HG03159 (cell line): ENCODE measurements at regions not wholly inside any gene's neighbourhood (a gene's known extent, or its start where the extent isn't known, plus 50 kb on each side); places are given as distances from the start of the nearest gene placed in this dataset.
"Not testable (repeated sequence)": the region's sequence is repeated elsewhere in the genome, so short reads cannot be mapped to it uniquely, and the experiment has no call there.

Source experiments
- ATAC-seq: cut with Tn5 transposase; IDR thresholded peaks from one replicate; pipeline ENCODE4 v1.9.1; 2021; ENCODE audit warnings: mild to moderate bottlenecking, moderate library complexity; ENCODE audit not compliant: unreplicated experiment

DNA sequence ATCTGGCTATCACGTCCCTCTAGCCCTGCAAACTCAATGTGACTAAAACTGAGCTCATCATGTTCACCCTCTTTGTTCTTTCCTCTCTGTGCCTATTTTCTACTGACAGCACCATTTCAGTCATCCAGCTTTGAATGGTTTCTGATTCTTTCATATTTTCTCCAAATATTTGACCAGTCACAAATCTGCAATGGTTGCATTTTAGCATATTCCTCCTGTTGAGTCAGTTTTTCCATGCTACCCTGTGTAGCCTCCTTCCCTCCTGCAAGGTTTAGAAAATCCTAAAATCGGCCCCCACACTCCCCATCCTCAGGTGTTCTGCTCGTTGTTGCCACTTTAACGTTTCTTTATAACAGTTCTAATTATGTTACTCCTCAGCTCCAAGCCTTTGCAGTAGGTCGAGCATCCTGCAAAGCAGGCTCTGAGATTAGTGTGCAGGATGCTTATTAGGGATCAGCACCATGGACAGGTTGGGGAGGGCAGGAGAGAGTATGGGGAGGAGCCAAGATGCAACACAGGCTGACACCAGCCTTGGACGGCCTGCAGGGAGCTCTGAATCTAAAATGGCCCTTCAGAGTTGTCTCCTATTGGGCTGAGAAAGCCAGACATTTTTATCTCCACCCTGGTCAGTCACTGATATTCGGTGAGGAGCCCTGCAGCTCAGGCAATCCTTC, 531.0 kb upstream of the COBL start:
- no peak for ATAC-seq

GRCh38 chr7:51839130-51839529, 522.5 kb upstream of the COBL start:
- ATAC-seq: not testable (repeated sequence)

DNA sequence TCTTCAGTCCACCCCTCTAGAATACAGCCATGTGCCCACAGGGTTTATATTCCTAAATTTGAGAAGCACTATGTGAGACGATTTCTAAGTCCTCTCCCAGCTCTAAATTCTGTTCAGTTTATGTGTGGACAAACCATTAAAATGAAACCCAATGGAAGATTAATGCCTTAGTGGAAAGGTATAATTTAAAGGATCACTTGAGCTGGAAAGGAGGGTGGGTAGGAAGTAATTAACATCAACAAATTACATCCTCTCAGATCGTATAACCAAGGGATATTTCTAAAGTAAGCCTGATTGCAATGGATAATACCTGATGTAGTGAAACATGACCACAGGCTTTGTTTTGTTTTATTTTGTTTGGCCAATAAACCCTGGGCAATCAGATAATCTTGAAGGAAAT, 511.0 kb upstream of the COBL start:
- ATAC-seq: no peak

DNA sequence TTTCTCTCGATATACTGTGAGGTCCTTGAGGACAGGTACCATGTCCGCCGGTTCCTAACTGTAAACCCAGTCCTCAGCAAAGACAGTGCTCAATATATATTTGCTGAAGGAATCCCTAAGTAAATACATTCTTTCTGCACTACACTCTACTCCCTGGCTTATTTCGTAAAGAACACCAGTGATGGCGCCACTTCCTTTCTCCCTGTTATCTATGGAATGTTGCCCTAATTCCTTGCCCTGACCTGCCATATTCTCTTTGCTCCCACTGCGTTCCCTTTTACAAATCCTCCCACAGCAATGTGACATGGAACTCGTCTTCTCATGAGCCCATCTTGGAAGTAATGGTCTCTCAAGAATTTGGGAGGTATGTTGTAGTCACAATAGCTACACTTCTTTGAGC, 507.4 kb upstream of the COBL start:
- no peak for ATAC-seq

- no peak for ATAC-seq
These were observed 506.8 kb upstream of the COBL start for GRCh38 chr7:51823437-51823836.

DNA sequence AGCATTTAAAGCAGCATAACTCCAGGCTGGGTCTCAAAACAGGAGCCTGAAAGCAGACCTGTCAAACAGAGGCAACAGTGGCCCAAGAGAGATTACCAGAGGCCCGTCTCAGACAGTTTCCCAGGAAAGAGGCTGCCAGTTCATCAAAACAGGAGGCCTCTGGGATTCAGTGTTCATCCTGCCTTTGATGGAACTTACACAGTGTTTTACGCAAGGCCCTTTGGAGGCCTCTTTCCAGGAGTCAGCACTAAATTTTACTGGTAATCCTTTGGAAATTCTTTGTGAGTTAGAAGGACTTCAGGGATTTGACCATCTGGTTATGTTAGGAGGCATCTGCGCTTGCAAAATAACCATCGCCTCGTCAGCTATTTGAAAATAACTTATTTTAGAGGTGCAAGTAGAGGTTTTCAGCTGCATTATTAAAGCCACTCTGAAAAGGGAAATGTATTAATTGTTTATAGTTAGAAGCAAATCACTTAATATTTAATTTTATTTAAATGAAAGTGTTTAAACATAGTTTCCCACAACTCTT, 501.2 kb upstream of the COBL start:
- ATAC-seq: no peak

GRCh38 chr7:51805783-51806431, 489.3 kb upstream of the COBL start:
- not testable (repeated sequence) for ATAC-seq

- ATAC-seq: no peak
These were observed 486.1 kb upstream of the COBL start for GRCh38 chr7:51802718-51803117.

DNA sequence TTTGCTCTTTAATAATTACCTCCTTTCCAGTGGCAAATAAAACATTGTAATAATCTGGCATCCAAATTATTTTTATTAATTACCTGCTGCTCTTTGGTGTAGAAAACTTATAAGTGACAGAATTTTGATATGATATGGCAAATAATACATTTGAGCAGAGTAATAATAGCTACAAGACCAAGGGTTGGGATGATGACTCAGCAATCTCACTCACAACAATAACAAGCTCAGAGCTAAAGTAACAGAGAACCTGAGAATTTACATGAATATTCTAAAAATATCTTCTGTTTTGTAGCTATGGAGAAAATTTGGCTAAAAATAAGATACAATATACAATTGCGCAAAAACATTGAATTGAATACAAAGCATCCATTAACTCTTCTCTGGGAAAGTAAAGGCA, 480.8 kb upstream of the COBL start:
- ATAC-seq: no peak

DNA sequence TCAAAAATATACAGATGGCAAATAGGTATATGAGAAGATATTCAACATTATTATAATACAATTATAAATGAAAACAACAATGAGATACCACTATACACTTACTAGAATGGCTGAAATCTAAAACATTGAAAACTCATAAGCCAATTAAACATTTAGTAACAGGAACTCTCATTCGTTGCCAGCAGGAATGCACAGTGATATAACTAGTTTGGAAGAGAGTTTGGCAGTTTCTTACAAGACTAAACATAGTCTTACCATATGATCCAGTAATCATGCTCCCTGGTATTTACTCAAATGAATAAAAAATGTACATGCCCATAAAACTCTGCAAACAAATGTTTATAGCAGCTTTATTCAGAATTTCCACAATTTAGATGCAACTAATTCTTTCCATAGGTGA, 476.2 kb upstream of the COBL start:
- no peak for ATAC-seq

DNA sequence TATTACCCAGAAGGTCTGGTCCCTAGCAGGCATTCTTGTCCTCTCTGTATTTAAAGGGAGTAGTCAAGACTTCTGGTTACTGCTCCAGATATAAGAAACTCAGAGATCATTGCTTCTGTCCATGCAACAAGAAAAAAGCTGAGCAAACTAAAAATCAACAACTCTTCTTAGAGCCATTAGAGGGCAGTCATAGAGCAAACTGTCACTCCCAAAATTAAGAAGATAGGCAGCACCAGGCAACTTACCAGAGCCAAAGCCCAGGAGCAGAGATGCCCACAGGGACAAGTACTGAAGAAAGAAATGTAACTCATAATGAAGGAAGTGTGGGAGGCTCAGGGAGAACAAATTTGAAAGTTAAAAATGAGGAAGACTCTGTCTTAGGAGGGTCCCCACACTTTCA, 472.9 kb upstream of the COBL start:
- ATAC-seq: no peak

DNA sequence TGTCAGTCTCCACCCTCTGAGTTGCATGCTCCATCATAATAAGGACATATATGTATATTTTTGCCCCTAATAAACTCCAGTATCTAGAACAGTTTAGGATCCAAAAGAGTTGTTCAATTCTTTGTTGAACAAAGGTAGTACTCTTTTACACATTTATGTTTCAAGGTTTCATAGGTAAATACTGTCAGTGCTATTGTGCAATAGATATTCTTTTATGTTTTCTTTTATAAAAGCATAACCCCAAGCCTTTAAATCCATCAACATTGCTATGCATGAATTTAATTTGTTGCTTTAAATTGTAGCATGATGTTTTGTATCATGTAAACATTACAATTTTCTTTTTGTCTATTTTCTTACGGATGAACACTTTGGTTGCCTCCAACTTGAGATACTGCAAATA, 469.7 kb upstream of the COBL start:
- no peak for ATAC-seq

- no peak for ATAC-seq
These were observed 469.3 kb upstream of the COBL start for GRCh38 chr7:51785876-51786275.

DNA sequence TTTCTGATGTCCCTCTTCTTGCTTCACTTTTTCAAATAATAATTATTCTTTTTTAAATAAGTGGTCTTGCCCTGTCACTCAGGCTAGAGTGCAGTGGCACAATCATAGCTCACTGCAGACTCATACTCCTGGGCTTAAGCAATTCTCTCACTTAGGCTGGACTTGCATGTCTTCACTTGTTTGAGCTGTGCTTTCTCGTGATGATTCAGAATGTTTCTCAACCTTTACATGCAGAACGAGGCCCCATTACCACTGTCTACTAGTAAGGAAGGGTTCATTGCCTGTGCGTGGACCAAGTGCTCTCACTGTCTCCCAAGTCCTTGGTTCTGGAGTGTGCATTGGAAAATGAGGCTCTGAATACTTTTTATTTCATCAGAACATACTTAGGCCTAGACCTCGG, 468.6 kb upstream of the COBL start:
- ATAC-seq: no peak

GRCh38 chr7:51783241-51783640, 466.6 kb upstream of the COBL start:
- ATAC-seq: no peak

DNA sequence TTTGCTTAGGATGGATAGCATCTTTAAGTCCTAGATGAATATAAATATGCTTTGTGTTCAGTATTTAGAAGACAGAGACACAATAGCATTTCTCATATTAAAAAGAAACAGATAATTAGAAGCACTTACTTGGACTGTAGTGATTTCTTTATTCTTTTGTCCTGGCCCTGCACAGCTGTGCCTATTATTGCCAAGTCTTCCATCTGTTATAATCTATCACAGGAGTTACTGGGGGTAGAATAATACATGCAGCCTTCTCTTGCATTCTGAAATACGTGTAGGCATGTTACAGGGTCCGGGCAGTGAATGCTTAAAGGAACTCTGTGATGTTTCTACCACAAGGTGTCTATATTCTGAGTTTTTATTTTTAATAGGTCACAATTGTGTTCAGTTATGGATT, 461.5 kb upstream of the COBL start:
- no peak for ATAC-seq

DNA sequence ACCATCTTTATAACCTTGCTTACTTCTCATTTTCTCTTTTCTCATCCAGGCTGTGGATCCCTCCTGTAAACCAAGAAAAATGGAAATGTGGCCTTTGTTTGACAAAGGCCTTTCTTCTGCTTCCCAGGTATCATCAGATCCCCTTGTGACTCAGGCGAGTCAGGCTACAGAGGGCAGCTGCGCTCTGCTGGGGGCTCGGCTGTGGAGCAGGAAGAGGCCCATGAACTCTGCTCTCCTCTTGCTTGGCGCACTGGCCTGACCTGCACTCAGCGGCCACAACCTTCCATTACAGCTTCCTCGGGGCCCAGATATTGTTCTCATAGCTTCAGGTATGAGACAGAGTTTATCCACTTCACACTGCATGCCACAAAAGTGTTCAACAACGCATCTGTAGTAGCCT, 457.6 kb upstream of the COBL start:
- ATAC-seq: no peak

- no peak for ATAC-seq
These were observed 455.6 kb upstream of the COBL start for GRCh38 chr7:51772190-51772589.

GRCh38 chr7:51764976-51765375, 448.4 kb upstream of the COBL start:
- ATAC-seq: no peak

DNA sequence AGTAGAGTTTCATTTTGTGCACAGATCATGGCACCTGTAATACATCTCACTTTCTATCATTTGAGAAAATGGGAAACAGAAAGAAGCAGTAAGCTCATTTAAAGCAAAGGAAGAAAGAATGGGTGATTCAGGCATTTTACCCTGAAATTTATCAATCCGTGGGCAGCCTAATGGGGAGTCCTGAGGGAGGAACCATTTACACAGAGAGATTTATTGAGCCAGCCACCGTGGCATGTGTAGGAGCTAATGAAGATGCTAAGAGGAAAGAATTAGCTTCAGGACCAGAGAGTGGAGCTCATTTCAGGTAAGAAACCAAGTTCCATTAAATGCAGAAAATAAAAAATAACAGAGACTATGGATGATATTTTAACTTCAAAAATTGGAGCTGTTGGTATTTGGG, 443.4 kb upstream of the COBL start:
- no peak for ATAC-seq

- ATAC-seq: no peak
These were observed 441.4 kb upstream of the COBL start for GRCh38 chr7:51757960-51758359.

DNA sequence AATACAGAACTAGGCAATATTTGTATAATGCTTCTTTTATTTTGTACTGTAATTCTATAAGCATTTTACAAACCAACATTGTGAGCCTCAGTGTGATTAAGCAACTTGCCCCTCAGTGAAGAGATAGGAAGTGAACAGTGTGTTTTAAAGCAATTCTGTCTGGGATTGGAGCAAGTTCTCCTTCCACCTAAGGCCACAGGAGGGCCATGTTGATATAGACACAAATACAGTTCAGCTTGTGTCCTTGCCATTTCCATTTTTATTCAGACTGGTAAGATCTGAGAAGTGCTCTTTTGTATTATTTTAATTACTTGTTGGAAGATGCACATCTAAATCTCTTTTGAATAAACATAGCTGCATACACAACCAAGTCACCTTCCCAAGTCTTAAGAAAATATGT, 416.3 kb upstream of the COBL start:
- no peak for ATAC-seq

- no peak for ATAC-seq
These were observed 415.5 kb upstream of the COBL start for GRCh38 chr7:51732116-51732515.
